CD14-positive monocyte (primary cell): ENCODE measurements at regions not wholly inside any gene's neighbourhood (a gene's known extent, or its start where the extent isn't known, plus 50 kb on each side); places are given as distances from the start of the nearest gene placed in this dataset.
A peak's percentile ranks its signal among the peaks of the same experiment; 100 is the strongest.
"Not testable (repeated sequence)": the region's sequence is repeated elsewhere in the genome, so short reads cannot be mapped to it uniquely, and the experiment has no call there.

Experiments used
- DNase-seq, 3 donors: peaks; one replicate each; pipeline ENCODE4 v3.0.0-alpha.2; 2011 to 2022
- H2AFZ ChIP-seq: 2 replicates; pipeline ENCODE4 v1.6.0; 2012; ENCODE audit warnings: mild to moderate bottlenecking, low read depth, low read length, inconsistent platforms; ENCODE audit not compliant: insufficient read depth, poor library complexity, severe bottlenecking
- H3K27ac ChIP-seq, 2 donors: 1 replicate in 1 of 2; 2 replicates in 1 of 2; pipeline ENCODE4 v1.5.1; 2012 to 2013; ENCODE audit warnings: low read length in 2 of 2, control low read depth in 1 of 2, inconsistent platforms in 1 of 2, low read depth in 1 of 2, mild to moderate bottlenecking in 1 of 2
- H3K27me3 ChIP-seq, 2 donors: one replicate each; pipeline versions ENCODE4 v1.6.0 to v1.6.1; 2011 to 2013; ENCODE audit warnings: low read length in 2 of 2; ENCODE audit not compliant: control insufficient read depth in 2 of 2, insufficient read depth in 2 of 2
- H3K36me3 ChIP-seq, 2 donors: replicated peaks in 1 of 2; 1 replicate in 1 of 2; 2 replicates in 1 of 2; pipeline versions ENCODE4 v1.5.1 to v1.6.1; 2012 to 2013; ENCODE audit warnings: low read length in 2 of 2, control low read depth in 1 of 2, inconsistent platforms in 1 of 2, mild to moderate bottlenecking in 1 of 2; ENCODE audit not compliant: insufficient read depth in 2 of 2, control insufficient read depth in 1 of 2
- H3K4me1 ChIP-seq, 2 donors: 1 replicate in 1 of 2; 2 replicates in 1 of 2; pipeline versions ENCODE4 v1.5.1 to v1.6.1; 2012 to 2013; ENCODE audit warnings: low read length in 2 of 2, control low read depth in 1 of 2, inconsistent platforms in 1 of 2, mild to moderate bottlenecking in 1 of 2, moderate library complexity in 1 of 2; ENCODE audit not compliant: insufficient read depth in 2 of 2, control insufficient read depth in 1 of 2
- H3K4me2 ChIP-seq: replicated peaks from 2 replicates; pipeline ENCODE3; 2012; ENCODE audit warnings: low read length, moderate library complexity, mild to moderate bottlenecking; ENCODE audit not compliant: poor library complexity, severe bottlenecking; ENCODE audit errors: extremely low read depth
- H3K4me3 ChIP-seq, 3 experiments: fragments of 200-600 bp in 1 of 3; sonication (generic) in 1 of 3; replicated peaks in 1 of 3; 1 replicate in 2 of 3; 2 replicates in 1 of 3; pipeline ENCODE4 v1.5.1; 2011 to 2013; ENCODE audit warnings: low read length in 3 of 3, mild to moderate bottlenecking in 3 of 3, control low read depth in 2 of 3, low read depth in 2 of 3, inconsistent platforms in 1 of 3, moderate library complexity in 1 of 3
- H3K79me2 ChIP-seq: 2 replicates; pipeline ENCODE4 v1.6.0; 2012; ENCODE audit warnings: mild to moderate bottlenecking, control low read depth, inconsistent platforms, low read length, moderate library complexity; ENCODE audit not compliant: insufficient read depth
- H3K9ac ChIP-seq: 2 replicates; pipeline ENCODE4 v1.6.0; 2017; ENCODE audit warnings: low read length, mild to moderate bottlenecking; ENCODE audit not compliant: insufficient read depth, poor library complexity, severe bottlenecking
- H3K9me3 ChIP-seq, 2 donors: replicated peaks in 1 of 2; 1 replicate in 1 of 2; 2 replicates in 1 of 2; pipeline versions ENCODE4 v1.5.1 to v1.6.1; 2012 to 2013; ENCODE audit warnings: low read length in 2 of 2, control low read depth in 1 of 2; ENCODE audit not compliant: control insufficient read depth in 1 of 2, insufficient read depth in 1 of 2
- H4K20me1 ChIP-seq: 2 replicates; pipeline ENCODE4 v1.6.0; 2012; ENCODE audit warnings: mild to moderate bottlenecking, low read length, control low read depth, moderate library complexity; ENCODE audit not compliant: insufficient read depth
- H3K27ac Mint-ChIP-seq, 7 donors: one replicate each; pipeline ENCODE4 v1.8.0; 2020; ENCODE audit warnings: mild to moderate bottlenecking in 7 of 7, mixed read lengths in 7 of 7, moderate library complexity in 6 of 7, inconsistent platforms in 2 of 7
- H3K27me3 Mint-ChIP-seq, 3 donors: one replicate each; pipeline ENCODE4 v1.8.0; 2021 to 2022; ENCODE audit warnings: low read depth in 3 of 3, mild to moderate bottlenecking in 3 of 3, mixed read lengths in 3 of 3, moderate library complexity in 3 of 3, inconsistent platforms in 1 of 3
- H3K36me3 Mint-ChIP-seq, 2 donors: one replicate each; pipeline ENCODE4 v1.8.0; 2020; ENCODE audit warnings: mixed read lengths in 2 of 2, inconsistent platforms in 1 of 2, mild to moderate bottlenecking in 1 of 2
- H3K4me1 Mint-ChIP-seq: one replicate; pipeline ENCODE4 v1.8.0; 2020; ENCODE audit warnings: mild to moderate bottlenecking, mixed read lengths
- H3K4me3 Mint-ChIP-seq, 2 donors: one replicate each; pipeline ENCODE4 v1.8.0; 2020; ENCODE audit warnings: mild to moderate bottlenecking in 2 of 2, mixed read lengths in 2 of 2, moderate library complexity in 1 of 2
- H3K9me3 Mint-ChIP-seq, 7 donors: one replicate each; pipeline ENCODE4 v1.8.0; 2020 to 2022; ENCODE audit warnings: mixed read lengths in 7 of 7, mild to moderate bottlenecking in 6 of 7, moderate library complexity in 6 of 7, inconsistent platforms in 2 of 7
- CTCF ChIP-seq: fragments of 200-600 bp; IDR thresholded peaks from one replicate; pipeline ENCODE4 v1.8.0; 2022; ENCODE audit warnings: antibody characterized with exemption, mild to moderate bottlenecking
- WGBS: methylation state at CpG from one replicate; pipeline ENCODE4 v1.1.5; 2013; ENCODE audit warnings: missing lambda C conversion rate; ENCODE audit not compliant: insufficient coverage; 5-methylcytosine and 5-hydroxymethylcytosine counted together
- intact Hi-C, 2 donors: fragments of 100-400 bp; cut with micrococcal nuclease; formaldehyde crosslinking; loops; one replicate each; pipeline versions ENCODE4 v1.15.0 to v1.15.1; 2023

GRCh38 chr10:3319811-3320226 lies 147.2 kb upstream of the PITRM1 start:
- Mint-ChIP-seq H3K9me3 (peaks cover 16 to 23% (median 19%) of the 10 kb centered on the region in 7 donors), H3K27me3 (peaks cover 2 to 3% (median 2%) of the 10 kb centered on the region in 3 donors), H3K27ac (no peak overlapping the region), H3K4me1 (no peaks in the 10 kb centered on the region), H3K36me3 (no peaks in the 10 kb centered on the region), H3K4me3 (no peak overlapping the region)
- Histone ChIP-seq H2AFZ (no peak overlapping the region), H3K27ac (no peak overlapping the region), H4K20me1 (no peaks in the 10 kb centered on the region), H3K9me3 (peaks cover 0 to 18% of the 10 kb centered on the region in 2 donors), H3K4me1 (no peaks in the 10 kb centered on the region), H3K36me3 (no peaks in the 10 kb centered on the region), H3K4me2 (no peak overlapping the region), H3K9ac (no peak overlapping the region), H3K4me3 (no peak overlapping the region), H3K79me2 (no peaks in the 10 kb centered on the region), H3K27me3 (no peaks in the 10 kb centered on the region)
- intact Hi-C loops: loop anchor here in 1 of 2 donors (10.0 kb wide), 1 partner anchor 435 kb away; no protein-coding TSS in a partner anchor
- WGBS: 94% methylated on average over 21 of the region's 25 CpGs
- no peak for TF ChIP-seq CTCF
- DNase-seq: no peak

GRCh38 chr10:3318480-3318807 lies 145.9 kb upstream of the PITRM1 start:
- H2AFZ ChIP-seq, H3K27me3 ChIP-seq, H3K79me2 ChIP-seq, H3K9ac ChIP-seq, DNase-seq, H3K4me1 Mint-ChIP-seq, H3K4me3 Mint-ChIP-seq, H3K36me3 ChIP-seq, H3K36me3 Mint-ChIP-seq, H4K20me1 ChIP-seq, H3K4me2 ChIP-seq, H3K4me1 ChIP-seq, H3K27ac Mint-ChIP-seq, H3K27ac ChIP-seq, H3K4me3 ChIP-seq: not testable (repeated sequence)
- WGBS: 94% methylated on average over 20 of the region's 22 CpGs
- H3K27me3 Mint-ChIP-seq: peaks cover 4 to 12% (median 9%) of the 10 kb centered on the region in 3 donors
- H3K9me3 Mint-ChIP-seq: peaks cover 21 to 31% (median 25%) of the 10 kb centered on the region in 7 donors
- intact Hi-C loops: loop anchor here in 1 of 2 donors (10.0 kb wide), 1 partner anchor 436 kb away; no protein-coding TSS in a partner anchor
- H3K9me3 ChIP-seq: peaks cover 0 to 18% of the 10 kb centered on the region in 2 donors

- H3K36me3 Mint-ChIP-seq, H4K20me1 ChIP-seq, H3K36me3 ChIP-seq, H3K27ac ChIP-seq, H3K4me1 Mint-ChIP-seq, H3K9ac ChIP-seq, H2AFZ ChIP-seq, H3K27me3 ChIP-seq, DNase-seq, H3K4me3 Mint-ChIP-seq, H3K79me2 ChIP-seq, H3K4me2 ChIP-seq, H3K4me1 ChIP-seq, H3K4me3 ChIP-seq: not testable (repeated sequence)
- Mint-ChIP-seq H3K27ac (peak overlapping the region in 2 of 7 donors; percentile 63 to 82), H3K9me3 (peaks cover 21 to 29% (median 25%) of the 10 kb centered on the region in 7 donors), H3K27me3 (peaks cover 4 to 12% (median 11%) of the 10 kb centered on the region in 3 donors)
- WGBS: 97% methylated on average over 30 of the region's 61 CpGs
- H3K9me3 ChIP-seq: peaks cover 0 to 18% of the 10 kb centered on the region in 2 donors
- intact Hi-C loops: loop anchor here in 1 of 2 donors (10.0 kb wide), 1 partner anchor 437 kb away; no protein-coding TSS in a partner anchor
Measured at GRCh38 chr10:3317553-3318479, 145.2 kb upstream of the PITRM1 start.
